ENCODE measurements at regions not wholly inside any gene's neighbourhood (a gene's known extent, or its start where the extent isn't known, plus 50 kb on each side); places are given as distances from the start of the nearest gene placed in this dataset.

DNA sequence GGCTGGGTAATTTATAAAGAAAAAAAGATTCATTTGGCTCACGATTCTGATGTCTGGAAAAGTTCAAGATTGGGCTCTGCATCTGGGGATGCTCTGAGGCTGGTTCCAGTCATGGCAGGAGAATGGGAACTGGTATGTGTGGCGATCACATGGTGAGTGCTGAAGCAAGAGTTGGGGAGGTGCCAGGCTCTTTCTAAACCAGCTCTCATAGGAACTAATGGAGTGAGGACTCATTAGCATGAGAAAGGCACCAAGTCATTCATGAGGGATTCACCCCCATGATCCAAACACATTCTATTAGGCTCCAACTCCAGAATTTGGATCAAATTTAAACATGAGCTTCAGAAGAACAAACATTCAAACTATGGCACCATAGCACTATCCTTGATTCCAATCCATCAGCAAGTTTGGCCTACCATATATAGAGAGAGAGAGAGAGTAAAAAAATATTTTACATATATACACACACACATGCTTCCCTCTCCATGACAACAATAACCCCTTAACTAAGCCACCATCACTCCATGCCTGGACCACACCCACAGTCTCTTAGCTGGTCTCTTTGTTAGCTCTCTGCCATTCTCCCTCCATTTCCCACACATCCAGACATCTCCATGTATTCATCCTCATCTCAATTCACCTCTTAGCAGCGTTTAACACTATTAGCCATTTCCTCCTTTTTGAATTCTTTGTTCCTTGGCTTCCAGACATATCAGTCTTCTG is 57.9 kb downstream of the NPY start:
- H3K27ac ChIP-seq: no peak overlapping the region
- no peak for TF ChIP-seq CTCF (conservative IDR thresholded peaks at IDR 0.05)

DNA sequence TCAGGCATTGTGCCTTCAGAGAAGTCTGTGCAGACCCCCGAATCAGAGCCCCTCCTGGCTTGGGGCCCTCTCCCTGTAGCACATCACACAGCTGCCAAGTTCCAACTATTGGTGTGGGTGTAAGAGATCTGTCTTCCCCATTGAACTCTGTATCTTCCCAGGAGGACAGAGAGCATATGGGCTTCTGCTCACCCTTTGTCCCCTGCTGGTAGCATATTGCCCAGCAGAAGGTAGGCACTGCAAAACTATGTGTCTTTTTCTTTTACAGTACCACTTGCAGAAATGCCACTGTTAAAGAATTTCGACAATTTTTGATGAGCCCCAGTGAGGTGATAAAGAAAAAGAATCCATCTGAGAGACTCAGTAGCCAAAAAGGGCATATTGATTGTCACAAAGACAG is 59.6 kb downstream of the NPY start:
- TF ChIP-seq CTCF (conservative IDR thresholded peaks at IDR 0.05): no peak
- H3K27ac ChIP-seq: no peak overlapping the region

- H3K27ac ChIP-seq: peak overlapping the region; percentile 25
- no peak for TF ChIP-seq CTCF (conservative IDR thresholded peaks at IDR 0.05)
These were observed 62.1 kb downstream of the NPY start for GRCh38 chr7:24346129-24346528.

DNA sequence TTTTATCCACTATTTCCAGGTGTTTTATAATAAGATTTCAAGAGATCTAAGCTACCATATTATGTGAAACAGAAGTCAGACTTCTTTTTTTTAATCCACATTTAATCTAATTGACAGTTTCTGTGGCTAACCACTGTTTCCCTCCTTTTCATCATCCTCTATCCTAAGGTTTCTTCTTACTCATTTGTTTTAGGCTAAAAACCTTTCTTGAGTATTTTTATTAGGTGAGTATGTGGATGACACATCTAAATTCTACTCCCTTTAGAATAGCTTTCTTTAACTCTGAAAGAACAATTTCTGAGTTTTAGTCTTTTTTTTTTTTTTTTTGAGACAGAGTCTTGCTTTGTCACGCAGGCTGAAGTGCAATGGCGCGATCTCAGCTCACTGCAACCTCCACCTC is 62.7 kb downstream of the NPY start:
- no peak for TF ChIP-seq CTCF (conservative IDR thresholded peaks at IDR 0.05)
- peak overlapping the region; percentile 25; the same call in 1 of the 2 replicates for H3K27ac ChIP-seq

DNA sequence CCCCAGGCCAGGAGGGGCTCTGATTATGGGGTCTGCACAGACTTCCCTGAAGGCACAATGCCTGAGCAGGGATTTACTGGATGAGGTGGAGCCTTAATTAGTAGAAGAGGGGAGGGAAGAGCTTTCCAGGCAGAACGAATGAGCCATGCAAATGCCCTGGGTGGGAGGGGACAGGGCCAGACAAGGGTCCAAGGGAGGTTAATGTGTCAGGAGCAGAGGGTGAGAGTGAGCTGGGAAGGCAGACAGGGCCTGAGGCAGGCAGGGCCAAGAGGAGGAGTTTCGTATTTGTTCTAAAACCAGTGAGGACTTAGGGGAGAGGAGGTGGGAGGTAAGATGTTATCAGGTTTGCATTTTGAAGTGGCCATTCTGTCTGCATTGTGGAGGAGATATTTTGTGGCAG is 65.3 kb downstream of the NPY start:
- no peak overlapping the region for H3K27ac ChIP-seq
- TF ChIP-seq CTCF (conservative IDR thresholded peaks at IDR 0.05): no peak

DNA sequence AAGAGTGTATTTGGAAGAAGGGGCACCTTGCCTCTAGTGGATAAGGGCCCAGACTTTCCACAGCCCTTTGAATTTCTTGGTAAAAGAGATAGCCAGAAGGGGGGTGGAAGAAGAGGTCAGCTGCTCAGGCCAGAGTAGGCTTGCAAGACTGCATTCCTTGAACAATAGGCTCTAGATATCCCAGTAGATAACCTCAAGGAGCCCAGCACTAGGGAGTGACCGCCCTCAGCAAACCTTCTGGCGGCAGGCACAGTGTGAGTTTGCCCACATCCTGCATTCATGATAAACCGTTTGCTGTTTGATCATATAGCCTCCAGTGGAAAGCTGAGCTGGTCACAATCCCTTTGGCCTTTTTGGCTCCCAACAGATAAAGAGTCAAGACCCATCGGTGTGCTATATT is 70.5 kb downstream of the NPY start:
- TF ChIP-seq CTCF (conservative IDR thresholded peaks at IDR 0.05): no peak
- no peak overlapping the region for H3K27ac ChIP-seq

DNA sequence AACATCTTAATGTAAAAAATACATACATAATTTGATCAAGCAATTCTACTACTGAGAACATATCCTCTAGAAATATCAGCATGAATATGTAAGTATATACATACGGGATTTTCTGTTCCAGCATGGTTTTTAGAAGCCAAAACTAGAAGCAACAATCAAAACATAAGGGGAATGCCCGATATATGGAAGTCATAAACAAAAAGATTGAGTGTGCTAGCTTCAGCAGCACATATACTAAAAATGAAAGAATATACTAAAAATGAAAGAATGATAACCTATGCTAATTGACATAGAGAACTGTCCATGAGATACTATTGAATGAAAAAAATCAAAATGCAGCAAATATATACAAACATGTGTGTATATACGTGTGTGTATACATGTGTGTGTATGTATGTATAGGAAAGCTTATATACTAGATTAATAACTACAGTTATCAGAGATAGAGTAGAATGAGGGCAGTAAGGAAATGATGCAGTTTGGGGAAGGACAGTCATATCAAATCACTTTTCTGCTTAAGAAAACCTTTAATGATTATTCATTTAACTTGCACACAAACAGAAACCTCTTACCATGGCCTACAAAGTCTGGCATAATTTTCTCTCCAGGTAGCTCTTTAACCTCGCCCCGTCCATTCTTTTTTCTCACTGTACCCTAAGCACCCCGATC is 72.9 kb downstream of the NPY start:
- H3K27ac ChIP-seq: no peak overlapping the region
- TF ChIP-seq CTCF (conservative IDR thresholded peaks at IDR 0.05): no peak
